ENCODE measurements at regions not wholly inside any gene's neighbourhood (a gene's known extent, or its start where the extent isn't known, plus 50 kb on each side); places are given as distances from the start of the nearest gene placed in this dataset.

DNA sequence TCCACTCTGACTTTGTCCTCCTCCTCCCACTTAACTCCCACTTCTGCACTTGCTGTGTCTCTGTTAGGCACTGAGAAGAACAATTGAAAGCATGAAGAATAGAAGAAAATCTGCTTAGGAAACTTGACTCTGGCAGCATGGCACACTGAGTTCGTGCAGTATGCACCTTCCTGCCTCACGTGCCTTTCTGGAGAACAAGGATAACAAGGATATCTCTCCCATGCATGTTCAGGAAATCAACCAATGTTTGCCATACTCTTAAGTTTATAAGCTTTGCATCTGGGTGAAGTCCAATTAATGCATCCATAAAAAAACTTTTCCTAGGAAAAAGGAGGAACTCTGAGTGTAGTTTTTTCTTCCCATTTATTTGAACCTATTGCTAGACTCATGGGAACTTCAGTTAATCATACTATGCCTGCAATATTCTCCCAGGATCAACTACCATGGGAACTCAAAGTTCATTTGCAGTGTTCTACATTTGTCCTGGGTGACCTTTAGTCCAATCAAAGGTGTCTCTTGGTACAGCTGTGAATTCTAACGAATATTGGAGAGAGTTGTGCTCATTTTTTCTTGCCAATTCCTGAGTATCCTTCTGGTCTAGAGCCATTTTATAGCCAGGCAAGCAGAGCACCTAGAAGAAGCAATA lies 227.0 kb downstream of the ENC1 start:
- no peaks in the 10 kb centered on the region for H3K79me2 ChIP-seq (ENCODE audit: insufficient read depth, low read length)
- H3K4me3 ChIP-seq (ENCODE audit: insufficient read depth, low read length) = no peak overlapping the region
- H3K27me3 ChIP-seq (ENCODE audit: insufficient read depth, low read length) = peaks cover 10% of the 10 kb centered on the region
- no peaks in the 10 kb centered on the region for H3K4me1 ChIP-seq (ENCODE audit: insufficient read depth, low read length)
- no peak overlapping the region for H2AFZ ChIP-seq (ENCODE audit: low read length)
- H3K36me3 ChIP-seq (ENCODE audit: insufficient read depth, low read length) = no peaks in the 10 kb centered on the region
- H3K9me3 ChIP-seq (ENCODE audit: low read depth, low read length) = no peaks in the 10 kb centered on the region
- DNase-seq (ENCODE audit: insufficient read length, low spot score, missing footprints) = no peak
- no peaks in the 10 kb centered on the region for H4K20me1 ChIP-seq (ENCODE audit: insufficient read depth, low read length)
- TF ChIP-seq CTCF (IDR thresholded peaks at IDR 0.05; ENCODE audit: extremely low read depth, low read depth, low read length) = no peak
- no peak overlapping the region for H3K27ac ChIP-seq (ENCODE audit: low read depth, low read length)
- no peak overlapping the region for H3K4me2 ChIP-seq (ENCODE audit: insufficient read depth, low read length)

- no peak for DNase-seq (ENCODE audit: insufficient read length, low spot score, missing footprints)
- no peak overlapping the region for H3K4me3 ChIP-seq (ENCODE audit: insufficient read depth, low read length)
- no peak for TF ChIP-seq CTCF (IDR thresholded peaks at IDR 0.05; ENCODE audit: extremely low read depth, low read depth, low read length)
- no peak overlapping the region for H2AFZ ChIP-seq (ENCODE audit: low read length)
- H3K27ac ChIP-seq (ENCODE audit: low read depth, low read length) = no peak overlapping the region
- H3K79me2 ChIP-seq (ENCODE audit: insufficient read depth, low read length) = no peaks in the 10 kb centered on the region
- no peak overlapping the region for H3K4me2 ChIP-seq (ENCODE audit: insufficient read depth, low read length)
- no peaks in the 10 kb centered on the region for H3K36me3 ChIP-seq (ENCODE audit: insufficient read depth, low read length)
- H4K20me1 ChIP-seq (ENCODE audit: insufficient read depth, low read length) = no peaks in the 10 kb centered on the region
- H3K4me1 ChIP-seq (ENCODE audit: insufficient read depth, low read length) = no peaks in the 10 kb centered on the region
- peaks cover 10% of the 10 kb centered on the region for H3K27me3 ChIP-seq (ENCODE audit: insufficient read depth, low read length)
- H3K9me3 ChIP-seq (ENCODE audit: low read depth, low read length) = no peaks in the 10 kb centered on the region
Measured at GRCh38 chr5:74412066-74412465, 228.5 kb downstream of the ENC1 start.

DNA sequence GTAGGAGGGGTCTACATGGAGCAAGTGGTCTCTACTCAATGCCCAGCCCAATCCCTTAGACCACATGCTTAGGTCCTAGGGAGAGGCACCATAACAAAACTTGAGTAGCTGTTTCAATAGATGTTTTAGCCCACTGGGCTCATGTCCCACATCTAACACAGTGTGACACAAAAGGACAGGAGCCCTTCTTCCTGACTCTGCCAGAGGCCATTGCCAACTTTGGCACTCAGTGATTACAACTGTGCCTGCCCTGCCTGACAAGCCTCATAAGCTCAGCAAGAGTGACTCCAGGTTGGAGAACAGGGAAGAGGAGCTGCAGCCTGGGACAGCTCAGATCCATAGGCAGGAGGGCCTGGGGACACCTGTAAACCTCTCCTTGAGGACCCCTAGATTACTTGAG lies 230.8 kb downstream of the ENC1 start:
- no peak for TF ChIP-seq CTCF (IDR thresholded peaks at IDR 0.05; ENCODE audit: extremely low read depth, low read depth, low read length)
- H3K4me2 ChIP-seq (ENCODE audit: insufficient read depth, low read length) = no peak overlapping the region
- DNase-seq (ENCODE audit: insufficient read length, low spot score, missing footprints) = no peak
- no peaks in the 10 kb centered on the region for H4K20me1 ChIP-seq (ENCODE audit: insufficient read depth, low read length)
- peaks cover 10% of the 10 kb centered on the region for H3K27me3 ChIP-seq (ENCODE audit: insufficient read depth, low read length)
- no peaks in the 10 kb centered on the region for H3K36me3 ChIP-seq (ENCODE audit: insufficient read depth, low read length)
- H3K9me3 ChIP-seq (ENCODE audit: low read depth, low read length) = no peaks in the 10 kb centered on the region
- H3K4me3 ChIP-seq (ENCODE audit: insufficient read depth, low read length) = no peak overlapping the region
- no peaks in the 10 kb centered on the region for H3K79me2 ChIP-seq (ENCODE audit: insufficient read depth, low read length)
- no peaks in the 10 kb centered on the region for H3K4me1 ChIP-seq (ENCODE audit: insufficient read depth, low read length)
- no peak overlapping the region for H2AFZ ChIP-seq (ENCODE audit: low read length)
- no peak overlapping the region for H3K27ac ChIP-seq (ENCODE audit: low read depth, low read length)

DNA sequence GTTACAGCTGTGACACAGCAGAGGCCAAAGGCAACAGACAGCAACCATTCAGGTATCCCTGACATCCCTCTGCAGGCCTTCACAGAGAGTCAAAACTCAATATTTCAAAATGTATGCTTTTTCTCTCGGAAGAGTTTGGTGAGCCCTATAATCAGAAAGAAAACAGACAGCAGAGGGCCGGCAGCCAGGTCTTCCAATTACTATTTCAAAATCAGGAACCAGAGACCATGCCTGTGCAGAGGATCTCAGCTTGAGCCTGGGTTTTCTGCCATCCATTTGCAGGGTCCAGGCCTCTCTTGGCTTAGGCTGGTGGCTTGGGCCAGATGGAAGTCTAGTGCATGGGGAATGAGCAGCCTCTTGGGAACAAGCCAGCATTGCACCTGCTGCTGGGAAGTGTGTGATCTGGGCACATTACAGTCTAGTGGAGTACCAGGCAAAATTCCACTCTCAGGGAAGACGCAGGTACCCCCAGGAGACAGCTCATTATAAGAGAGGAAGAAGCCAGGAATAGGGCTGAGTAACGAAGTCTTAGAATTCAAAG lies 231.3 kb downstream of the ENC1 start:
- no peaks in the 10 kb centered on the region for H3K79me2 ChIP-seq (ENCODE audit: insufficient read depth, low read length)
- no peak overlapping the region for H2AFZ ChIP-seq (ENCODE audit: low read length)
- H4K20me1 ChIP-seq (ENCODE audit: insufficient read depth, low read length) = no peaks in the 10 kb centered on the region
- H3K27ac ChIP-seq (ENCODE audit: low read depth, low read length) = no peak overlapping the region
- H3K27me3 ChIP-seq (ENCODE audit: insufficient read depth, low read length) = peaks cover 10% of the 10 kb centered on the region
- no peak overlapping the region for H3K4me3 ChIP-seq (ENCODE audit: insufficient read depth, low read length)
- TF ChIP-seq CTCF (IDR thresholded peaks at IDR 0.05; ENCODE audit: extremely low read depth, low read depth, low read length) = no peak
- H3K9me3 ChIP-seq (ENCODE audit: low read depth, low read length) = no peaks in the 10 kb centered on the region
- no peak overlapping the region for H3K4me2 ChIP-seq (ENCODE audit: insufficient read depth, low read length)
- no peaks in the 10 kb centered on the region for H3K4me1 ChIP-seq (ENCODE audit: insufficient read depth, low read length)
- no peak for DNase-seq (ENCODE audit: insufficient read length, low spot score, missing footprints)
- H3K36me3 ChIP-seq (ENCODE audit: insufficient read depth, low read length) = no peaks in the 10 kb centered on the region
